SH-SY5Y (cell line): ENCODE measurements at regions not wholly inside any gene's neighbourhood (a gene's known extent, or its start where the extent isn't known, plus 50 kb on each side); places are given as distances from the start of the nearest gene placed in this dataset.

Source experiments
- GATA2 ChIP-seq: IDR thresholded peaks from 2 replicates; pipeline ENCODE4 v1.6.1; 2011; ENCODE audit warnings: mild to moderate bottlenecking, low read depth, low read length
- GATA3 ChIP-seq: IDR thresholded peaks from 2 replicates; pipeline ENCODE4 v1.6.1; 2011; ENCODE audit warnings: low read depth, mild to moderate bottlenecking, low read length, moderate library complexity

DNA sequence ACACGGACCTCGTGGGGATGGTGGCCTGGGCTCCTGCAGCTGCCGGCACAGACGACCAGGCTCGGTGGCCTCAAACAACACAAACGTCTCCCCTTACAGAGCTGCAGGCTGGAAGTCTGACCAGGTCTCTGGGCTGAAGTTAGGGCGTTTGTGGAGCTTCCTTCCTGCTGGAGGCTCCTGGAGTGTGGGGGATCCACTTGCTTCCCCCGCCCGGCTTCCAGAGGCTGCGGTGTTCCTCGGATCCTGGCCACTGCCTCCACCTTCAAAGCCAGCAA is 313.5 kb downstream of the CTTN start:
- TF ChIP-seq GATA2 (no peak), GATA3 (no peak)
